ENCODE measurements at regions not wholly inside any gene's neighbourhood (a gene's known extent, or its start where the extent isn't known, plus 50 kb on each side); places are given as distances from the start of the nearest gene placed in this dataset.
"Not testable (repeated sequence)": the region's sequence is repeated elsewhere in the genome, so short reads cannot be mapped to it uniquely, and the experiment has no call there.

DNA sequence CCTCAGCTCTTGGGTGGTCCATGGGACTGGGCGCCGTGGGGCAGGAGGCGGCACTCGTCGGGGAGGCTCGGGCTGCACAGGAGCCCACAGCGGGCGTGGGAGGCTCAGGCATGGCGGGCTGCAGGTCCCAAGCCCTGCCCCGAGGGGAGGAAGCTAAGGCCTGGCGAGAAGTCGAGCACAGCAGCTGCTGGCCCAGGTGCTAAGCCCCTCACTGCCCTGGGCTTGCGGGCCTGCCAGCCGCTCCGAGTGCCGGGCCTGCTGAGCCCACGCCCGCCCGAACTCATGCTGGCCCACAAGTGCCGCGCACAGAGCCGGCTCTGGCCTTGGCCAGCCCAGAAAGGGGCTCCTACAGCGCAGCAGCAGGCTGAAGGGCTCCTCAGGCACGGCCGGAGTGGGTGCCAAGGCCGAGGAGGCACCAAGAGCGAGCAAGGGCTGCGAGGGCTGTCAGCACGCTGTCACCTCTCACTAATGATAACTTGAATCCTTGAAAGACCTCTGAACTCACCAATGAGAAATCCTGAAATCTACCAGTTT lies 1506.8 kb upstream of the WWC1 start:
- no peaks in the 10 kb centered on the region for H3K36me3 ChIP-seq (ENCODE audit: insufficient read depth, low read length)
- no peaks in the 10 kb centered on the region for H3K9me3 ChIP-seq (replicated peaks; ENCODE audit: low read length)
- H3K27me3 ChIP-seq (ENCODE audit: control insufficient read depth, insufficient read depth, low read length), result no peaks in the 10 kb centered on the region
- no peak overlapping the region for H3K9ac ChIP-seq (ENCODE audit: low read depth, low read length)
- H3K4me3 ChIP-seq (ENCODE audit: low read length), result no peak overlapping the region
- no peak overlapping the region for H3K4me2 ChIP-seq (ENCODE audit: low read length)
- no peaks in the 10 kb centered on the region for H3K4me1 ChIP-seq (ENCODE audit: control insufficient read depth, insufficient read depth, low read length)

DNA sequence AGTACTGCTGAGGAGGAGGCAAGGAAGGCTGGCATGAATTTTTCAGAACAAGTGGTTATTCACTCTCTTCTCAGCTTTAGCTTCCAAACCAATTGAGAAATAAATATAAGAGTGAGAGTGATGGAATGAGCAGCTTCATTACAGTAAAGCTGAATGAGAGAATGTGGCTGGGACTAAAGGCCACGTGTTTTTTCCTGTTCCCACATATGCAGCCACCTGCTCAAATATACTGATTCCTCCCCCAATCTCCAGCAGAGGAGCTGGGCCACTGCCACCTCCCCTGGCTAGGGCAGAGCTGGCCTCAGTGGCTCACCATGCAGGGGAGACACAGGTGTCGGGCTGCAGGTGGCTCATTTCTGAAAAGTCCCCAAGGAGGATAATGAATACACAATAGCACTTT lies 1505.3 kb upstream of the WWC1 start:
- H3K4me3 ChIP-seq (ENCODE audit: low read length), result no peak overlapping the region

DNA sequence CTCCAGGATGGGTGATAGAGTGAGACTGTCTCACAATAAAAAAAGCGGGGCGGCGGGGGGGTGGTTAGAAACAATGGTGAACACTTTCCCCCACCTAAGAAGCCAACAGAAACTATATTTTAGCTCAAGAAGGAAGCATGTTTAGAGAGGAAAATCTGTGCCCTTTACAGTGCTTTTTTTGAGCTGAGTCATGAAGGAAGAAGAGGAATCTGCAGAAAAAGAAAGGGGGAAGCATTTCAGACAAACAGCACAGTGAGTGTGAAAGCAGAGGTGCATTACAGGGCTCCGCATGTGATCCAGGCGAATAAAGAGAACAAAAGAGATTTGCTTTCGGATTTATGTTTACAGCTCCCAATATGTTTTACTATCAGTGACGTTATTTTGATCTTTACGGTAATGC lies 1504.6 kb upstream of the WWC1 start:
- no peaks in the 10 kb centered on the region for H3K9me3 ChIP-seq (replicated peaks; ENCODE audit: low read length)
- H3K27me3 ChIP-seq (ENCODE audit: control insufficient read depth, insufficient read depth, low read length), result no peaks in the 10 kb centered on the region
- H3K4me3 ChIP-seq (ENCODE audit: low read length), result no peak overlapping the region
- H3K36me3 ChIP-seq (ENCODE audit: insufficient read depth, low read length), result no peaks in the 10 kb centered on the region
- no peaks in the 10 kb centered on the region for H3K4me1 ChIP-seq (ENCODE audit: control insufficient read depth, insufficient read depth, low read length)
- H3K4me2 ChIP-seq (ENCODE audit: low read length), result no peak overlapping the region
- no peak overlapping the region for H3K9ac ChIP-seq (ENCODE audit: low read depth, low read length)

More for the DNA sequence above, 1505.3 kb upstream of the WWC1 start:
- H3K4me2 ChIP-seq (ENCODE audit: low read length), result no peak overlapping the region
- H3K9me3 ChIP-seq (replicated peaks; ENCODE audit: low read length), result no peaks in the 10 kb centered on the region
- no peaks in the 10 kb centered on the region for H3K36me3 ChIP-seq (ENCODE audit: insufficient read depth, low read length)
- H3K9ac ChIP-seq (ENCODE audit: low read depth, low read length), result no peak overlapping the region
- H3K4me1 ChIP-seq (ENCODE audit: control insufficient read depth, insufficient read depth, low read length), result no peaks in the 10 kb centered on the region
- H3K27me3 ChIP-seq (ENCODE audit: control insufficient read depth, insufficient read depth, low read length), result no peaks in the 10 kb centered on the region

DNA sequence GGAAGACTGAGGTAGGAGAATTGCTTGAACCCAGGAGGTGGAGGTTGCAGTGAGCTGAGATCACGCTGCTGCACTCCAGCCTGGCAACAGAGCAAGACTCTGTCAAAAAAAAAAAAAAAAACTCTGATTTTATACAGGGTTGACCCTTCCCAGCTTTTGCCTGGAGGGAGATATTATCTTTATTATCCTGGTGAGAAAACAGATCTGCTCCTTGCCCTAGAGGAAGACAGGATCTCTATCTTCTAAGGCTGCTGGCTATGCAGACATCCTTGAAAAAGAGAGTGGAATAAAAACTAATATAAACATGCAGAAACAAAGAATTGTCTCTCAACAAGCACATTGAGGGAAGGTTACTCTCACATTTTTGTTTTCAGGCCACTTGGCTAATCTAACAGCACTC lies 1503.4 kb upstream of the WWC1 start:
- Histone ChIP-seq H3K36me3 (ENCODE audit: insufficient read depth, low read length) (no peaks in the 10 kb centered on the region), H3K9ac (ENCODE audit: low read depth, low read length) (no peak overlapping the region), H3K4me2 (ENCODE audit: low read length) (no peak overlapping the region), H3K4me1 (ENCODE audit: control insufficient read depth, insufficient read depth, low read length) (no peaks in the 10 kb centered on the region), H3K9me3 (replicated peaks; ENCODE audit: low read length) (no peaks in the 10 kb centered on the region), H3K27me3 (ENCODE audit: control insufficient read depth, insufficient read depth, low read length) (no peaks in the 10 kb centered on the region), H3K4me3 (ENCODE audit: low read length) (no peak overlapping the region)

DNA sequence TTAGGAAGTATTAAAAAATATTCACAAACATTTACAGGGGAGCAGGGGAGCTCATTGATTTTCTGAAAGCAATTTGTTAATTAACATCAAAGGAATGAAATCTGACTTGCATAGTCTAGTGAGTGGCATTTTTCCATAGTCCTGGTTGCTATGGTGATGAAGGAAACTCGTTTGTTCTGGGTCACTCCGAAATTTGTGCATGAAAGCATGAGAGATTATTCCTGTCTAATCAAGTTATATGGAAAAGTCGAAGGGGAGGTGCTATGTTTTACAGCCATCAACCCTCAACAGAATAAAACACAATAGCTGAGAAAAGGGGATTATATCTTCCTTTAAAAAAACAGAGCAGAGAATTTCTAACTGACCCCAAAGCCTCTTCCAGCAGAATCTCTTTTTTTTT lies 1495.7 kb upstream of the WWC1 start:
- Histone ChIP-seq H3K4me2 (ENCODE audit: low read length) (no peak overlapping the region), H3K36me3 (ENCODE audit: insufficient read depth, low read length) (no peaks in the 10 kb centered on the region), H3K9ac (ENCODE audit: low read depth, low read length) (no peak overlapping the region), H3K9me3 (replicated peaks; ENCODE audit: low read length) (no peaks in the 10 kb centered on the region), H3K27me3 (ENCODE audit: control insufficient read depth, insufficient read depth, low read length) (no peaks in the 10 kb centered on the region), H3K4me3 (ENCODE audit: low read length) (no peak overlapping the region), H3K4me1 (ENCODE audit: control insufficient read depth, insufficient read depth, low read length) (no peaks in the 10 kb centered on the region)

DNA sequence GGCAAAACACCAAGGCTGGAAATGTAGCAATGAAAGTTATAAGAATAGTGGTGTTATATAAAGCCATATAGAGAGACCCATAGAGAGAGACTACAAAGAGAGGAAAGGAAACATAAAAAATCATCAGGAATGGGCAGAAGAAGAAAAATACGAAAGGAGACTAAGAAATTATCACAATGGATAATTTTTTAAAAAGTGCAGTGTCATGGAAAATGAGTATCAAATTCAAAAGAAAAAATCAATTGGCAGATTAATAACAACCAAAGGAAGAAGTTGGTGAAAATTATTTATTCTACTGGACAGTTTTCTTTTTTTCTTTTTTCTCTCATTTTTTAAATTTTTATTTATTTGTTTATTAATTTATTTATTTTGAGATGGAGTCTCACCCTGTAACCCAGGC lies 1488.4 kb upstream of the WWC1 start:
- Histone ChIP-seq H3K4me1 (ENCODE audit: control insufficient read depth, insufficient read depth, low read length) (no peaks in the 10 kb centered on the region), H3K4me3 (ENCODE audit: low read length) (no peak overlapping the region), H3K9ac (ENCODE audit: low read depth, low read length) (no peak overlapping the region), H3K27me3 (ENCODE audit: control insufficient read depth, insufficient read depth, low read length) (no peaks in the 10 kb centered on the region), H3K36me3 (ENCODE audit: insufficient read depth, low read length) (no peaks in the 10 kb centered on the region), H3K9me3 (replicated peaks; ENCODE audit: low read length) (no peaks in the 10 kb centered on the region), H3K4me2 (ENCODE audit: low read length) (no peak overlapping the region)

DNA sequence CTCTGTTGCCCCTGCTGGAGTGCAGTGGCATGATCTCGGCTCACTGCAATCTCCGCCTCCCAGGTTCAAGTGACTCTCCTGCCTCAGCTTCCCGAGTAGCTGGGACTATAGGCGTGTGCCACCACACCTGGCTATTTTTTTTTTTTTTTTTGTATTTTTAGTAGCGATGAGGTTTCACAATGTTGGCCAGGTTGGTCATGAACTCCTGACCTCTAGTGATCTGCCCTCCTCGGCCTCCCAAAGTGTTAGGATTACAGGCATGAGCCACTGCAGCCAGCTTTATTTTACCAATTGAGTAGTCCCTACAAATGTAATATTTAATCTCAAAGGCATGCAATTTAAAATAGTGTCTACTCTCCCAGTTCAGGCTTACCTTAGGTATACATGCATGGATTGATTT lies 1487.2 kb upstream of the WWC1 start:
- H3K4me1 ChIP-seq (ENCODE audit: control insufficient read depth, insufficient read depth, low read length); H3K9me3 ChIP-seq (replicated peaks; ENCODE audit: low read length); H3K4me3 ChIP-seq (ENCODE audit: low read length); H3K4me2 ChIP-seq (ENCODE audit: low read length); H3K9ac ChIP-seq (ENCODE audit: low read depth, low read length); H3K27me3 ChIP-seq (ENCODE audit: control insufficient read depth, insufficient read depth, low read length); H3K36me3 ChIP-seq (ENCODE audit: insufficient read depth, low read length): not testable (repeated sequence)

DNA sequence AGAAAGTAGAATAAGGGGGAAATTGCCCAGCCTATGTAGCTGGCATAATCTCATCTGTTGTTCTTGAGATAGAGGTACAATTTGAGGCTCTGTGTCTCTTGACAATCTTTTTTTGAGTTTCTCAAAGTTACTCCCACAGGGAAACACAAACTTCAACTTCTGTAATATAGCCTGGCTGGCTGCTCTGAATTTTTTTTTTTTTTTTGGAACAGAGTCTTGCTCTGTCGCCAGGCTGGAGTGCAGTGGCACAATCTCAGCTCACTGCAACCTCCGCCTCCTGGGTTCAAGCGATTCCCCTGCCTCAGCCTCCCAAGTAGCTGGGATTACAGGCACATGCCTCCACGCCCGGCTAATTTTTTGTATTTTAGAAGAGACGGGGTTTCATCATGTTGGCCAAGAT lies 1486.8 kb upstream of the WWC1 start:
- not testable (repeated sequence) for H3K9me3 ChIP-seq (replicated peaks; ENCODE audit: low read length); H3K9ac ChIP-seq (ENCODE audit: low read depth, low read length); H3K36me3 ChIP-seq (ENCODE audit: insufficient read depth, low read length); H3K4me1 ChIP-seq (ENCODE audit: control insufficient read depth, insufficient read depth, low read length); H3K27me3 ChIP-seq (ENCODE audit: control insufficient read depth, insufficient read depth, low read length); H3K4me2 ChIP-seq (ENCODE audit: low read length); H3K4me3 ChIP-seq (ENCODE audit: low read length)

DNA sequence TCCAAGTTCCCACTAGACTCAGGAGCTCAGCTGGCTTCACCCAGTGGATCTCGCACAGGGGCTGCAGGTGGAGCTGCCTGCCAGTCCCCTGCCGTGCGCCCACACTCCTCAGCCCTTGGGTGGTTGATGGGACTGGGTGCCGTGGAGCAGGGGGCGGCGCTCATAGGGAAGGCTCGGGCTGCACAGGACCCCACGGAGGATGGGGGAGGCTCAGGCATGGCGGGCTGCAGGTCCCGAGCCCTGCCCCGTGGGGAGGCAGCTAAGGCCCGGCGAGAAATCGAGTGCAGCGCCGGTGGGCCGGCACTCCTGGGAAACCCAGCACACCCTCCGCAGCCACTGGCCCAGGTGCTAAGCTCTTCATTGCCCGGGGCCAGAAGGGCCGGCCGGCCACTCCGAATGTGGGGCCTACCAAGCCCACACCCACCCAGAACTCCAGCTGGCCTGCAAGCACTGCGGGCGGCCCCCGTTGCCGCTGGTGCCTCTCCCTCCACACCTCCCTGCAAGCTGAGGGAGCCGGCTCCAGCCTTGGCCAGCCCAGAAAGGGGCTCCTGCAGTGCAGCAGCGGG lies 1481.3 kb upstream of the WWC1 start:
- H3K4me1 ChIP-seq (ENCODE audit: control insufficient read depth, insufficient read depth, low read length); H3K9ac ChIP-seq (ENCODE audit: low read depth, low read length); H3K9me3 ChIP-seq (replicated peaks; ENCODE audit: low read length); H3K4me2 ChIP-seq (ENCODE audit: low read length); H3K36me3 ChIP-seq (ENCODE audit: insufficient read depth, low read length); H3K4me3 ChIP-seq (ENCODE audit: low read length); H3K27me3 ChIP-seq (ENCODE audit: control insufficient read depth, insufficient read depth, low read length): not testable (repeated sequence)

DNA sequence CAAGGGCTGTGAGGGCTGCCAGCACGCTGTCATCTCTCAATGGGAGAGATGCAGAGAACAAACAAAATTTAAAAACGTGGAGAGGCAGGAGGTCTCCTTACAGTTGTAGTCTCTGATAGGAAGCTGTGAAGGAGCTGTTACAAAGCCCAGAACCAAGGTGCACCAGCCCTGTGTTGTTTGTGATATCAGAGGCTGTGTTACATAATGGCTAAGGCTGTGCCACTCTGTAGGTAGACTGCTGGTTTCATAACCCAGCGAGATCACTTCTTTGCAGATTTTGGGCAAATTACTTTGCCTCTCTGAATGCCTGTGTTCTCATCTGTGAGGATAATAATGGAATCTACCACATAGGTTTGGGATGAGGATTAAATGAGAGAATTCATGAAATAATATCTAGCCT lies 1480.7 kb upstream of the WWC1 start:
- Histone ChIP-seq H3K9me3 (replicated peaks; ENCODE audit: low read length) (no peaks in the 10 kb centered on the region), H3K27me3 (ENCODE audit: control insufficient read depth, insufficient read depth, low read length) (no peaks in the 10 kb centered on the region), H3K4me1 (ENCODE audit: control insufficient read depth, insufficient read depth, low read length) (no peaks in the 10 kb centered on the region), H3K36me3 (ENCODE audit: insufficient read depth, low read length) (no peaks in the 10 kb centered on the region), H3K4me3 (ENCODE audit: low read length) (no peak overlapping the region), H3K9ac (ENCODE audit: low read depth, low read length) (no peak overlapping the region), H3K4me2 (ENCODE audit: low read length) (no peak overlapping the region)

DNA sequence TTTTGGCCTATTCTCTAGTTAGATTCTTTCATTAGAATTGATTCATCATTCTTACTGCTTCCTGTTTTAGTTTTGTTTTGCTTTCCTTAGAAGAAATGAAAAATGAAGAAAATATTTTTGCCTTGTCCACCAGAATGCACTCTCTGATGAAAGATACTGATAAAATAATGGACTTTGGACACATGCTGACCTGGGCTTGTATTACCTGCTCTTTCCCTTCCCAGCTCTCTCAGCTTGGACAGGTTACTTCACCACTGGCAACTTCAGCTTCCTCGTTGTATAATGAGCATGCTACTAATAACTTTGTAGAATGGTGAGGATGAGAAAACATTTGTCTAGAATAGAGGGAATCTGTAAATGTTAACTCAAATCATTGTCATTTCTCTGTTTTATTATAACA lies 1468.1 kb upstream of the WWC1 start:
- H3K9me3 ChIP-seq (replicated peaks; ENCODE audit: low read length), result no peaks in the 10 kb centered on the region
- H3K4me2 ChIP-seq (ENCODE audit: low read length), result no peak overlapping the region
- H3K27me3 ChIP-seq (ENCODE audit: control insufficient read depth, insufficient read depth, low read length), result no peaks in the 10 kb centered on the region
- H3K36me3 ChIP-seq (ENCODE audit: insufficient read depth, low read length), result no peaks in the 10 kb centered on the region
- H3K9ac ChIP-seq (ENCODE audit: low read depth, low read length), result no peak overlapping the region
- no peaks in the 10 kb centered on the region for H3K4me1 ChIP-seq (ENCODE audit: control insufficient read depth, insufficient read depth, low read length)
- no peak overlapping the region for H3K4me3 ChIP-seq (ENCODE audit: low read length)

DNA sequence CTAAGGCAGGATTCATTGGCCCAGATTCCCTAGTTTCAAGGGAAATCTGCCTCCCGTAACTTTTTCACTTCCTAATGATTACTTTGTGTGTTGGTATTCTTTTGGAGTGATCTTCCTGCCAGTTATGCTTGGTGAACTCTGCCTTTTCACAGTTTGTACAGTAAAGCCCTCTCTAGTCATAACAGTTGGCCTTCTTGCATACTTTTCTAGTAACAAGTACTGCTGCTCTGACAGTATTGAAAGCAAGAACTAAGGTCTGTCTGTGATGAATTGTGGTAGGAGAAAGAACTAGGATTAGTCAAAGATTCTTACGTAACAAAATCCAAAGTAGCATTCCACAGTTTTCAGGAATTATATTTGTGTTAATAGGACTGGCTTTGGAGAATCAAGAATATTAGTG lies 1457.2 kb upstream of the WWC1 start:
- Histone ChIP-seq H3K27me3 (ENCODE audit: control insufficient read depth, insufficient read depth, low read length) (no peaks in the 10 kb centered on the region), H3K4me3 (ENCODE audit: low read length) (no peak overlapping the region), H3K9ac (ENCODE audit: low read depth, low read length) (no peak overlapping the region), H3K36me3 (ENCODE audit: insufficient read depth, low read length) (no peaks in the 10 kb centered on the region), H3K4me2 (ENCODE audit: low read length) (no peak overlapping the region), H3K4me1 (ENCODE audit: control insufficient read depth, insufficient read depth, low read length) (no peaks in the 10 kb centered on the region), H3K9me3 (replicated peaks; ENCODE audit: low read length) (no peaks in the 10 kb centered on the region)
